GM12878 (cell line): ENCODE measurements at regions not wholly inside any gene's neighbourhood (a gene's known extent, or its start where the extent isn't known, plus 50 kb on each side); places are given as distances from the start of the nearest gene placed in this dataset.
A peak's percentile ranks its signal among the peaks of the same experiment; 100 is the strongest.

Experiments used
- ATF2 ChIP-seq: IDR thresholded peaks from 2 replicates; pipeline ENCODE4 v1.6.1; 2012; ENCODE audit warnings: low read length, inconsistent platforms
- BHLHE40 ChIP-seq, 2 experiments: fragments of 450-650 bp in 1 of 2; IDR thresholded peaks; 2 replicates each; pipeline ENCODE4 v1.6.1; 2011 to 2017; ENCODE audit warnings: low read depth in 2 of 2, borderline replicate concordance in 1 of 2, improper control_type of control experiment in 1 of 2, low read length in 1 of 2, mild to moderate bottlenecking in 1 of 2
- CBX3 ChIP-seq: fragments of 200-600 bp; sonication (generic); IDR thresholded peaks from 2 replicates; pipeline ENCODE4 v1.6.1; 2016; ENCODE audit warnings: low read depth, borderline replicate concordance
- CEBPB ChIP-seq, 2 experiments: fragments of 150-350 bp in 1 of 2; IDR thresholded peaks; 2 replicates each; pipeline ENCODE4 v1.6.1; 2012 to 2014; ENCODE audit warnings: low read depth in 2 of 2, low read length in 2 of 2, borderline replicate concordance in 1 of 2, inconsistent platforms in 1 of 2
- E2F4 ChIP-seq: IDR thresholded peaks from 2 replicates; pipeline ENCODE4 v1.6.1; 2012; ENCODE audit warnings: low read depth, low read length, improper control_type of control experiment
- IRF5 ChIP-seq: fragments of 450-650 bp; IDR thresholded peaks from 2 replicates; pipeline ENCODE4 v1.6.1; 2017; ENCODE audit warnings: borderline replicate concordance
- MTA2 ChIP-seq: fragments of 450-650 bp; IDR thresholded peaks from 2 replicates; pipeline ENCODE4 v1.6.1; 2016; ENCODE audit warnings: low read depth, mild to moderate bottlenecking, moderate library complexity
- NR2C1 ChIP-seq: fragments of 450-650 bp; IDR thresholded peaks from 2 replicates; pipeline ENCODE4 v1.6.1; 2017; ENCODE audit warnings: antibody characterized with exemption, mild to moderate bottlenecking, moderate library complexity
- NR2C2 ChIP-seq: IDR thresholded peaks from 2 replicates; pipeline ENCODE4 v1.6.1; 2011; ENCODE audit warnings: borderline replicate concordance, low read depth; ENCODE audit not compliant: control insufficient read depth, insufficient read length
- PAX8 ChIP-seq: fragments of 450-650 bp; IDR thresholded peaks from 2 replicates; pipeline ENCODE4 v1.6.1; 2017; ENCODE audit warnings: mild to moderate bottlenecking, moderate library complexity
- RCOR1 ChIP-seq: conservative IDR thresholded peaks from 2 replicates; pipeline ENCODE4 v1.6.1; 2012; ENCODE audit warnings: low read depth, low read length, improper control_type of control experiment
- SKIL ChIP-seq: fragments of 450-650 bp; IDR thresholded peaks from 2 replicates; pipeline ENCODE4 v1.6.1; 2017; ENCODE audit warnings: mild to moderate bottlenecking, low read depth, inconsistent platforms; ENCODE audit not compliant: poor library complexity, severe bottlenecking
- ZNF592 ChIP-seq: fragments of 450-650 bp; IDR thresholded peaks from 2 replicates; pipeline ENCODE4 v1.6.1; 2017; ENCODE audit warnings: mild to moderate bottlenecking, moderate library complexity
- ZNF687 ChIP-seq: fragments of 450-650 bp; IDR thresholded peaks from 2 replicates; pipeline ENCODE4 v1.6.1; 2017; ENCODE audit warnings: mild to moderate bottlenecking, moderate library complexity

- TF ChIP-seq ZNF687 (peak; percentile 39; the same call in 1 of the 2 replicates), NR2C1 (no peak), ZNF592 (no peak), NR2C2 (no peak), PAX8 (no peak), IRF5 (no peak), ATF2 (no peak), BHLHE40 (IDR thresholded peaks at IDR 0.05; ENCODE audit: borderline replicate concordance in 1 of 2, low read depth in 2 of 2, low read length in 1 of 2) (peak; percentile 49 to 54; a peak in 2 of 4 replicates), CBX3 (no peak), CEBPB (IDR thresholded peaks at IDR 0.05; ENCODE audit: borderline replicate concordance in 1 of 2, low read depth in 2 of 2, low read length in 2 of 2) (no peak), E2F4 (no peak), MTA2 (peak; percentile 45; the same call in 1 of the 2 replicates), SKIL (no peak), RCOR1 (no peak)
Observed at GRCh38 chr9:1747417-1747967, 267.7 kb upstream of the SMARCA2 start (continued).
